Endothelial cell of umbilical vein (primary cell): ENCODE measurements at regions not wholly inside any gene's neighbourhood (a gene's known extent, or its start where the extent isn't known, plus 50 kb on each side); places are given as distances from the start of the nearest gene placed in this dataset.

ENCODE experiments used
- BruUV-seq: library from RNA; stranded (reverse); fragments of 400-500 nt; replicated peaks from 2 replicates; lab custom pipeline; 2021; lab: Mats Ljungman, UMichigan
- CTCF ChIA-PET: fragments of 300-600, 350-600 bp; sonication (Branson Sonifier 250); formaldehyde crosslinking; loops from one replicate; lab custom pipeline; 2021; ENCODE audit warnings: antibody characterized with exemption, inconsistent platforms; lab: Charles Lee
- POLR2A ChIA-PET: fragments of 300-600, 350-600 bp; sonication (Branson Sonifier 250); formaldehyde crosslinking; loops from one replicate; lab custom pipeline; 2021; ENCODE audit warnings: antibody characterized with exemption, inconsistent platforms; lab: Charles Lee
- DNase-seq: peaks from one replicate; pipeline ENCODE4 v3.0.0-alpha.2; 2011; ENCODE audit warnings: low read depth, low spot score
- FAIRE-seq: peaks from 2 replicates; lab custom pipeline; 2011; peaks lifted over from hg19 to GRCh38; lab: Jason Lieb, UNC
- H2AFZ ChIP-seq: 2 replicates; pipeline ENCODE4 v1.6.0; 2012; ENCODE audit warnings: low read depth, low read length, control low read depth, inconsistent platforms
- H3K27ac ChIP-seq: 2 replicates; pipeline ENCODE4 v1.5.1; 2011; ENCODE audit warnings: low read depth, mild to moderate bottlenecking, control low read depth, low read length, moderate library complexity; ENCODE audit not compliant: insufficient read depth
- H3K27me3 ChIP-seq, 2 experiments: 2 replicates each; pipeline versions ENCODE4 v1.6.0 to v1.6.1; 2011; ENCODE audit warnings: low read length in 2 of 2, mixed read lengths in 1 of 2; ENCODE audit not compliant: control insufficient read depth in 2 of 2, insufficient read depth in 2 of 2
- H3K36me3 ChIP-seq, 2 experiments: 2 replicates in 1 of 2; 3 replicates in 1 of 2; pipeline ENCODE4 v1.5.1; 2011; ENCODE audit warnings: low read length in 2 of 2, mild to moderate bottlenecking in 1 of 2, moderate library complexity in 1 of 2; ENCODE audit not compliant: control insufficient read depth in 2 of 2, insufficient read depth in 2 of 2; ENCODE audit errors: extremely low read depth in 1 of 2
- H3K4me1 ChIP-seq: 3 replicates; pipeline ENCODE4 v1.5.1; 2011; ENCODE audit warnings: mild to moderate bottlenecking, low read length; ENCODE audit not compliant: control insufficient read depth, insufficient read depth; ENCODE audit errors: extremely low read depth
- H3K4me2 ChIP-seq: 2 replicates; pipeline ENCODE4 v1.6.1; 2011; ENCODE audit warnings: low read length, control low read depth, mixed read lengths; ENCODE audit not compliant: insufficient read depth
- H3K4me3 ChIP-seq, 3 experiments: fragments of 200-600 bp in 1 of 3; sonication (generic), shearing (Covaris generic) in 1 of 3; replicated peaks in 1 of 3; 2 replicates each; pipeline ENCODE4 v1.5.1; 2011 to 2016; ENCODE audit warnings: control low read depth in 3 of 3, low read length in 3 of 3, mild to moderate bottlenecking in 2 of 3, inconsistent platforms in 1 of 3, low read depth in 1 of 3, moderate library complexity in 1 of 3; ENCODE audit not compliant: insufficient read depth in 1 of 3
- H3K79me2 ChIP-seq: 2 replicates; pipeline ENCODE4 v1.6.0; 2012; ENCODE audit warnings: low read length, inconsistent platforms; ENCODE audit not compliant: control insufficient read depth, insufficient read depth
- H3K9ac ChIP-seq: replicated peaks from 2 replicates; pipeline ENCODE3; 2011; ENCODE audit warnings: low read length, control low read depth; ENCODE audit not compliant: insufficient read depth; ENCODE audit errors: extremely low read depth
- H3K9me1 ChIP-seq: replicated peaks from 3 replicates; pipeline ENCODE4 v1.6.0; 2011; ENCODE audit warnings: mild to moderate bottlenecking, low read length; ENCODE audit not compliant: control insufficient read depth, insufficient read depth; ENCODE audit errors: extremely low read depth
- H3K9me3 ChIP-seq: replicated peaks from 2 replicates; pipeline ENCODE4 v1.5.1; 2012; ENCODE audit warnings: low read length, inconsistent platforms; ENCODE audit not compliant: control insufficient read depth, insufficient read depth
- H4K20me1 ChIP-seq: replicated peaks from 2 replicates; pipeline ENCODE3; 2011; ENCODE audit warnings: mild to moderate bottlenecking, low read length; ENCODE audit not compliant: control insufficient read depth, insufficient read depth; ENCODE audit errors: extremely low read depth
- CTCF ChIP-seq, 2 donors: IDR thresholded peaks; 1 replicate in 1 of 2; 2 replicates in 1 of 2; pipeline ENCODE4 v1.5.1; 2011; ENCODE audit warnings: low read length in 2 of 2, mild to moderate bottlenecking in 2 of 2, moderate library complexity in 2 of 2, control low read depth in 1 of 2, inconsistent platforms in 1 of 2, low read depth in 1 of 2; ENCODE audit not compliant: insufficient read depth in 1 of 2; ENCODE audit errors: extremely low read depth in 1 of 2
- EZH2 ChIP-seq: IDR thresholded peaks from 2 replicates; pipeline ENCODE4 v1.6.1; 2012; ENCODE audit warnings: borderline replicate concordance, low read depth, mild to moderate bottlenecking, moderate library complexity, low read length, inconsistent platforms; ENCODE audit not compliant: severe bottlenecking
- FOS ChIP-seq: IDR thresholded peaks from 2 replicates; pipeline ENCODE4 v1.6.1; 2011; ENCODE audit warnings: mild to moderate bottlenecking, low read length, moderate library complexity, borderline replicate concordance; ENCODE audit not compliant: insufficient read depth
- GATA2 ChIP-seq: IDR thresholded peaks from 2 replicates; pipeline ENCODE4 v1.7.0; 2011; ENCODE audit warnings: low read depth, mild to moderate bottlenecking, moderate library complexity, mixed read lengths, low read length; ENCODE audit not compliant: insufficient read length, insufficient read depth
- JUN ChIP-seq: IDR thresholded peaks from 2 replicates; pipeline ENCODE4 v1.6.1; 2011; ENCODE audit warnings: borderline replicate concordance, low read depth; ENCODE audit not compliant: insufficient read length, insufficient read depth
- MAX ChIP-seq: IDR thresholded peaks from 2 replicates; pipeline ENCODE4 v1.6.1; 2011; ENCODE audit not compliant: insufficient read depth, insufficient read length
- MYC ChIP-seq: IDR thresholded peaks from one replicate; pipeline ENCODE4 v1.6.1; 2011; ENCODE audit warnings: mild to moderate bottlenecking, low read depth, low read length
- POLR2A ChIP-seq: IDR thresholded peaks from 2 replicates; pipeline ENCODE4 v1.6.1; 2012; ENCODE audit warnings: low read depth, mild to moderate bottlenecking, control low read depth, low read length
- POLR2AphosphoS5 ChIP-seq: IDR thresholded peaks from 2 replicates; pipeline ENCODE4 v1.6.1; 2012; ENCODE audit warnings: low read depth, mild to moderate bottlenecking, control low read depth, low read length, moderate library complexity; ENCODE audit not compliant: insufficient read depth
- dilution Hi-C: fragments of 300-500 bp; cut with MboI; formaldehyde crosslinking; loops from one replicate; pipeline ENCODE4 v1.15.0; 2019; ENCODE audit warnings: low sequenced_read_pairs; ENCODE audit not compliant: extremely low pct_ligation_motif_present
- intact Hi-C: fragments of 100-400 bp; cut with micrococcal nuclease; formaldehyde crosslinking; loops from one replicate; pipeline ENCODE4 v1.10.0; 2022

- DNase-seq: no peak
- no peak for FAIRE-seq
- H3K27me3 ChIP-seq: no peaks in the 10 kb centered on the region
- no peak overlapping the region for H3K4me2 ChIP-seq
- dilution Hi-C loops (no loop called here), intact Hi-C loops (no loop called here)
- H3K4me1 ChIP-seq: no peaks in the 10 kb centered on the region
- ChIA-PET CTCF (no interaction called here), POLR2A (no interaction called here)
- no peaks in the 10 kb centered on the region for H3K36me3 ChIP-seq
- TF ChIP-seq FOS: no peak
- no peak for TF ChIP-seq POLR2A
- TF ChIP-seq MAX: no peak
- no peak for TF ChIP-seq GATA2
- TF ChIP-seq POLR2AphosphoS5: no peak
- no peak overlapping the region for H3K27ac ChIP-seq
- H3K79me2 ChIP-seq: no peaks in the 10 kb centered on the region
- H2AFZ ChIP-seq: no peak overlapping the region
- no peak overlapping the region for H3K9ac ChIP-seq
- no peaks in the 10 kb centered on the region for H3K9me1 ChIP-seq
- no peaks in the 10 kb centered on the region for H3K9me3 ChIP-seq
- no TSS peak for BruUV-seq
- no peaks in the 10 kb centered on the region for H4K20me1 ChIP-seq
- no peak overlapping the region for H3K4me3 ChIP-seq
These were observed 253.4 kb downstream of the TMX3 start for GRCh38 chr18:68461481-68462018.

GRCh38 chr18:68459968-68460367 is 254.9 kb downstream of the TMX3 start:
- FAIRE-seq: no peak
- ChIA-PET CTCF (no interaction called here), POLR2A (no interaction called here)
- Histone ChIP-seq H3K27me3 (no peaks in the 10 kb centered on the region), H3K4me3 (no peak overlapping the region), H3K36me3 (no peaks in the 10 kb centered on the region), H3K27ac (no peak overlapping the region), H2AFZ (no peak overlapping the region), H3K9me1 (no peaks in the 10 kb centered on the region), H3K4me2 (no peak overlapping the region), H3K4me1 (no peaks in the 10 kb centered on the region), H4K20me1 (no peaks in the 10 kb centered on the region), H3K79me2 (no peaks in the 10 kb centered on the region), H3K9me3 (no peaks in the 10 kb centered on the region), H3K9ac (no peak overlapping the region)
- BruUV-seq: no TSS peak
- TF ChIP-seq GATA2: no peak
- no peak for TF ChIP-seq FOS
- TF ChIP-seq CTCF (IDR thresholded peaks at IDR 0.05; ENCODE audit: extremely low read depth in 1 of 2, insufficient read depth in 1 of 2, low read depth in 1 of 2, low read length in 2 of 2): no peak
- no peak for TF ChIP-seq EZH2
- no peak for TF ChIP-seq POLR2A
- TF ChIP-seq MYC: no peak
- TF ChIP-seq MAX: no peak
- no peak for TF ChIP-seq JUN
- TF ChIP-seq POLR2AphosphoS5: no peak
- dilution Hi-C loops (no loop called here), intact Hi-C loops (no loop called here)
- DNase-seq: no peak
